ENCODE measurements at regions not wholly inside any gene's neighbourhood (a gene's known extent, or its start where the extent isn't known, plus 50 kb on each side); places are given as distances from the start of the nearest gene placed in this dataset.

DNA sequence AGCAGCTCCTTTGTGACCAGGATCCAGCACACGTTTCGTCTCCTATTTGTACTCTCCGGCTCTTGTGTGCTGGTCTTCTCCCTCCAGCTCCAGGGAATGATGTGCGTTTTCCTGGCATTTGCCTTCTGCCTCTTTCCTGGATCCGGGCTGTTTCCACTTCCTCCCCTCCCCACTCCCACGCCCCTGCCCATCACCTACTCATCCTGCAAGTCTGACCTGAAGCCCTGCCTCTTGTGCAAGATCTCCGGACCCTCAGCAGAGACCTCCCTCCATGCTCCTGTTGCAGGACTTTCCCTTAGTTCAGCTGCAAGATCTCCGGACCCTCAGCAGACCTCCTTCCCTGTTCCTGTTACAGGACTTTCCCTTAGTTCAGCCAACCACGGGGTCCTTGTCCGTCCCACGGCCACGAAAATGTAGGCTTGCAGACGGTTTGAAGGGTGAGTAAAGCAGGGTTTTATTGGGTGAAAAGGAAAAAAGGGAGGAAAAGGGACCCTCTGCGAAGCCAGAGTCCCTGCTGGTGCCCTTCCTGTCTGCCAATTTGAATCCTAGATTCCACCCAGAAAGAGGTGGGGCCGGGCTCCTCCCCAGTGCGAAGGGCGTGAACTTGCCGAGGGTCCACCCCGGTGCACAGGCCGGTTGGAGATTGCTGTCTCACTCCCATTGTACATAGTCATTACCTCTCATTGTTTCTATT lies 74.4 kb upstream of the IRF2 start (continued):
- TF ChIP-seq KLF6 (CRISPR knock-in tag; IDR thresholded peaks at IDR 0.05), result no peak
- no peak for TF ChIP-seq ZNF607 (CRISPR knock-in tag; IDR thresholded peaks at IDR 0.05; ENCODE audit: borderline replicate concordance)
- TF ChIP-seq ZNF501 (CRISPR knock-in tag; IDR thresholded peaks at IDR 0.05), result 0 out of 2 replicates have a peak, but pooled peaks have one; percentile 13
- TF ChIP-seq YEATS2 (CRISPR knock-in tag; IDR thresholded peaks at IDR 0.05; ENCODE audit: borderline replicate concordance), result no peak
- TF ChIP-seq, protein P1, sequence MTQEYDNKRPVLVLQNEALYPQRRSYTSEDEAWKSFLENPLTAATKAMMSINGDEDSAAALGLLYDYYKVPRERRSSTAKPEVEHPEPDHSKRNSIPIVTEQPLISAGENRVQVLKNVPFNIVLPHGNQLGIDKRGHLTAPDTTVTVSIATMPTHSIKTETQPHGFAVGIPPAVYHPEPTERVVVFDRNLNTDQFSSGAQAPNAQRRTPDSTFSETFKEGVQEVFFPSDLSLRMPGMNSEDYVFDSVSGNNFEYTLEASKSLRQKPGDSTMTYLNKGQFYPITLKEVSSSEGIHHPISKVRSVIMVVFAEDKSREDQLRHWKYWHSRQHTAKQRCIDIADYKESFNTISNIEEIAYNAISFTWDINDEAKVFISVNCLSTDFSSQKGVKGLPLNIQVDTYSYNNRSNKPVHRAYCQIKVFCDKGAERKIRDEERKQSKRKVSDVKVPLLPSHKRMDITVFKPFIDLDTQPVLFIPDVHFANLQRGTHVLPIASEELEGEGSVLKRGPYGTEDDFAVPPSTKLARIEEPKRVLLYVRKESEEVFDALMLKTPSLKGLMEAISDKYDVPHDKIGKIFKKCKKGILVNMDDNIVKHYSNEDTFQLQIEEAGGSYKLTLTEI (CRISPR knock-in tag; conservative IDR thresholded peaks at IDR 0.05), result no peak
- TF ChIP-seq, protein P2, sequence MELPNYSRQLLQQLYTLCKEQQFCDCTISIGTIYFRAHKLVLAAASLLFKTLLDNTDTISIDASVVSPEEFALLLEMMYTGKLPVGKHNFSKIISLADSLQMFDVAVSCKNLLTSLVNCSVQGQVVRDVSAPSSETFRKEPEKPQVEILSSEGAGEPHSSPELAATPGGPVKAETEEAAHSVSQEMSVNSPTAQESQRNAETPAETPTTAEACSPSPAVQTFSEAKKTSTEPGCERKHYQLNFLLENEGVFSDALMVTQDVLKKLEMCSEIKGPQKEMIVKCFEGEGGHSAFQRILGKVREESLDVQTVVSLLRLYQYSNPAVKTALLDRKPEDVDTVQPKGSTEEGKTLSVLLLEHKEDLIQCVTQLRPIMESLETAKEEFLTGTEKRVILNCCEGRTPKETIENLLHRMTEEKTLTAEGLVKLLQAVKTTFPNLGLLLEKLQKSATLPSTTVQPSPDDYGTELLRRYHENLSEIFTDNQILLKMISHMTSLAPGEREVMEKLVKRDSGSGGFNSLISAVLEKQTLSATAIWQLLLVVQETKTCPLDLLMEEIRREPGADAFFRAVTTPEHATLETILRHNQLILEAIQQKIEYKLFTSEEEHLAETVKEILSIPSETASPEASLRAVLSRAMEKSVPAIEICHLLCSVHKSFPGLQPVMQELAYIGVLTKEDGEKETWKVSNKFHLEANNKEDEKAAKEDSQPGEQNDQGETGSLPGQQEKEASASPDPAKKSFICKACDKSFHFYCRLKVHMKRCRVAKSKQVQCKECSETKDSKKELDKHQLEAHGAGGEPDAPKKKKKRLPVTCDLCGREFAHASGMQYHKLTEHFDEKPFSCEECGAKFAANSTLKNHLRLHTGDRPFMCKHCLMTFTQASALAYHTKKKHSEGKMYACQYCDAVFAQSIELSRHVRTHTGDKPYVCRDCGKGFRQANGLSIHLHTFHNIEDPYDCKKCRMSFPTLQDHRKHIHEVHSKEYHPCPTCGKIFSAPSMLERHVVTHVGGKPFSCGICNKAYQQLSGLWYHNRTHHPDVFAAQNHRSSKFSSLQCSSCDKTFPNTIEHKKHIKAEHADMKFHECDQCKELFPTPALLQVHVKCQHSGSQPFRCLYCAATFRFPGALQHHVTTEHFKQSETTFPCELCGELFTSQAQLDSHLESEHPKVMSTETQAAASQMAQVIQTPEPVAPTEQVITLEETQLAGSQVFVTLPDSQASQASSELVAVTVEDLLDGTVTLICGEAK (IDR thresholded peaks at IDR 0.05), result no peak
- TF ChIP-seq, protein P2 (CRISPR knock-in tag; IDR thresholded peaks at IDR 0.05), result no peak
- TF ChIP-seq SMAD9 (CRISPR knock-in tag; IDR thresholded peaks at IDR 0.05), result no peak
- TF ChIP-seq, protein P3, sequence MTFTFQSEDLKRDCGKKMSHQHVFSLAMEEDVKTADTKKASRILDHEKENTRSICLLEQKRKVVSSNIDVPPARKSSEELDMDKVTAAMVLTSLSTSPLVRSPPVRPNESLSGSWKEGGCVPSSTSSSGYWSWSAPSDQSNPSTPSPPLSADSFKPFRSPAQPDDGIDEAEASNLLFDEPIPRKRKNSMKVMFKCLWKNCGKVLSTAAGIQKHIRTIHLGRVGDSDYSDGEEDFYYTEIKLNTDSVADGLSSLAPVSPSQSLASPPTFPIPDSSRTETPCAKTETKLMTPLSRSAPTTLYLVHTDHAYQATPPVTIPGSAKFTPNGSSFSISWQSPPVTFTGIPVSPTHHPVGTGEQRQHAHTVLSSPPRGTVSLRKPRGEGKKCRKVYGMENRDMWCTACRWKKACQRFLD (CRISPR knock-in tag; IDR thresholded peaks at IDR 0.05; ENCODE audit: borderline replicate concordance), result no peak
- TF ChIP-seq ZFP90 (CRISPR knock-in tag; IDR thresholded peaks at IDR 0.05; ENCODE audit: borderline replicate concordance), result no peak
- TF ChIP-seq TOE1 (CRISPR knock-in tag; IDR thresholded peaks at IDR 0.05), result no peak
- no peak for TF ChIP-seq ATRX (CRISPR knock-in tag; IDR thresholded peaks at IDR 0.05; ENCODE audit: borderline replicate concordance)
- TF ChIP-seq HMG20B (CRISPR knock-in tag; conservative IDR thresholded peaks at IDR 0.05), result no peak
- TF ChIP-seq, protein P4, sequence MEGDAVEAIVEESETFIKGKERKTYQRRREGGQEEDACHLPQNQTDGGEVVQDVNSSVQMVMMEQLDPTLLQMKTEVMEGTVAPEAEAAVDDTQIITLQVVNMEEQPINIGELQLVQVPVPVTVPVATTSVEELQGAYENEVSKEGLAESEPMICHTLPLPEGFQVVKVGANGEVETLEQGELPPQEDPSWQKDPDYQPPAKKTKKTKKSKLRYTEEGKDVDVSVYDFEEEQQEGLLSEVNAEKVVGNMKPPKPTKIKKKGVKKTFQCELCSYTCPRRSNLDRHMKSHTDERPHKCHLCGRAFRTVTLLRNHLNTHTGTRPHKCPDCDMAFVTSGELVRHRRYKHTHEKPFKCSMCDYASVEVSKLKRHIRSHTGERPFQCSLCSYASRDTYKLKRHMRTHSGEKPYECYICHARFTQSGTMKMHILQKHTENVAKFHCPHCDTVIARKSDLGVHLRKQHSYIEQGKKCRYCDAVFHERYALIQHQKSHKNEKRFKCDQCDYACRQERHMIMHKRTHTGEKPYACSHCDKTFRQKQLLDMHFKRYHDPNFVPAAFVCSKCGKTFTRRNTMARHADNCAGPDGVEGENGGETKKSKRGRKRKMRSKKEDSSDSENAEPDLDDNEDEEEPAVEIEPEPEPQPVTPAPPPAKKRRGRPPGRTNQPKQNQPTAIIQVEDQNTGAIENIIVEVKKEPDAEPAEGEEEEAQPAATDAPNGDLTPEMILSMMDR (CRISPR knock-in tag; IDR thresholded peaks at IDR 0.05), result no peak

Measured in HepG2 (cell line).